ENCODE measurements at regions not wholly inside any gene's neighbourhood (a gene's known extent, or its start where the extent isn't known, plus 50 kb on each side); places are given as distances from the start of the nearest gene placed in this dataset.

DNA sequence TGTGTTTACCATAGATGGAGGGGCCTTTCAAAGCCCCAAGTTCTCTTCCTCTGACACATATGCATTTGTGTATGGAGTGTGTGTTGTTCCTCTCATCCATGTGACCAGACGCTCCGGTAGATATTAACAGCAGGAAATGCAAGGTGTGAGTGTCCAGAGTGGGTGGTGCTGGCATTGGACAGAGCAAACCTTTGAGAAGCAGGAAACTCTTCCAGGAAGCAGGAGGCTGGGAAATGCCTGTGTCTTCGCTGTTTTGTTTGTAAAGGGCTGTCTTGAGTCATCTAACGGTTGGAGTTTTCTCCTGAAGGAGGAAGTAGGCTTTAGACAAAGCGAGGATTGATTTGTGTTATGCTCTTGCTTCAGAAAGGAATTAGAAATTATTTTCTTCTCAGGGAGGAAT, 370.9 kb downstream of the PLK2 start:
- no peak for DNase-seq (ENCODE audit: low spot score)
- intact Hi-C loops (cut with DNase I), result no loop called here

GRCh38 chr5:58087905-58088304, 372.0 kb downstream of the PLK2 start:
- intact Hi-C loops (cut with DNase I), result no loop called here

GRCh38 chr5:58087123-58087522, 372.8 kb downstream of the PLK2 start:
- intact Hi-C loops (cut with DNase I), result no loop called here
- DNase-seq (ENCODE audit: low spot score), result no peak

More at GRCh38 chr5:58087905-58088304, 372.0 kb downstream of the PLK2 start:
- no peak for DNase-seq (ENCODE audit: low spot score)

- intact Hi-C loops (cut with DNase I), result no loop called here
- no peak for DNase-seq (ENCODE audit: low spot score)
These were observed 374.1 kb downstream of the PLK2 start for GRCh38 chr5:58085800-58086199.

- intact Hi-C loops (cut with DNase I), result no loop called here
- DNase-seq (ENCODE audit: low spot score), result no peak
These were observed 378.5 kb downstream of the PLK2 start for GRCh38 chr5:58081435-58081834.

DNA sequence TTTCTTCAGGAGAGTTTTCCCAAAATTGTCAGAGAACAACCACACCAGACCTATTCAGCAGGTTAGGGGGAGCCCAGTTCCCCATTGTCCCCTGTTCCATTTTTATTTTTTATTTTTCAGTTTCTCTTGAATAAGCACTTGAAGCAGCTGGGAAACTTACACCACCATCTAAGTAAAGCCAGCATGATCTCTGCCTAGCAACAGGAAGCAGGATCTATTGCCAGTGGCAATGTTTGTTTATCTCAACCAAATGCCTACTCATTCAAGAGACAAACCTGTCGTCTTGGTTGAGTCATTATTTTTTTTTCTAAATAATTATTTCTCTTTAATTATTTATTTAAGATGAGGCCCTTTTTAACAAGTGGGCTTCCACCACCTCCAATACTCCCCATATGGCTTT, 379.3 kb downstream of the PLK2 start:
- intact Hi-C loops (cut with DNase I), result no loop called here

GRCh38 chr5:58077966-58078365, 381.9 kb downstream of the PLK2 start:
- DNase-seq (ENCODE audit: low spot score), result no peak
- intact Hi-C loops (cut with DNase I), result no loop called here

More for the DNA sequence above, 379.3 kb downstream of the PLK2 start:
- no peak for DNase-seq (ENCODE audit: low spot score)

DNA sequence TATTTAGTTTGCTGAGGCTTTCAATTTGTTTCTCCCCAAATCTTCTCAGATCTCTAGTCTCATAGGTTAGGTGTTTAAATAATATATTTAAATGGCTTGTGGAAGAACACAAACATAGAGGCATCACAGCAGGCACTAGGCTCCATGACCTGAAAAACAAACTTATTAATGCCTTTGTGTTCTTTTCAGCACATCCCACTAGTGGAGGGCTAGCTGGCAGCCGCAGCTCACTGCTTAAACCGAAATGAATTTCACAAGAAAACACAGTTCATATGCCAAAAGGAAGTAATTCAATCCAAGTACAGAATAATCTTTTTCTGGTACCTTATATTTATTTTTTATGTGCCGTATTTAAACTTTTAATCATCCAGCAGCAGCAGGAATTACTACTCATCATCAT, 382.5 kb downstream of the PLK2 start:
- DNase-seq (ENCODE audit: low spot score), result no peak
- intact Hi-C loops (cut with DNase I), result no loop called here

DNA sequence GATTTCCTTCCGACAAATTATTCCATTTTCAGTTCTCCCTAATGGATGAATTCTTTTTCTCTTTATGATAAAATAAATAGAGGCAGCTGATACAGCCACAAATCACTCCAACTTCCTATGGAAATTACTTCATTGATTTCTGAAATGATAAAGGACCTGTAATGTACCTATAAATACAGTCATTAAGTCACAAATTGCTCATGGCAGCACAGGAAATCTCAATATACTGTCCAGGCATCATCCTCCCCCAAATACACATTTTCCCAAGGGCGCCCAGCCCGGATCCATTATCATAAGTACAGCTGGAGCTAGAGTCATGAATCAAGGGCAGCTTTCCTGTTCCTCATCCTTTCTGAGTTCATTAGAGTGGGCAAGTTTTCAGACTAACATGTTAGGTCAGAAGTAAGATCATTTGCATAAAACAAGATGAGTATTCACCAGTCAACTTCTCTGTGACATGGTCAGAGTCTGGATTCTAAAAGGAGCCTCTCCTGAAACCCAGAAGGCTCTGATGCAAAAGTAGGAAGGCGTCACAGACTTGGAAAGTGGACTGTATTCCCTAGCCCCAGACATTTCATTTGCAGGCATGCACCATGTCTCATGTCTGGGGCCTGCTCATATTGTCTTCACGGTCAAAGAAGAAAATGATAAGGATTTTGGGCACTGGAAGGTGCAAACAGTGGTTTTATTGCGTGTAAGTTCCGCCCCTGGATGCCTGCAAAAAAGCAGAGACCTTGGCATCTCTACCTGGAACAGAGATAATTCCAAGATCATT, 383.2 kb downstream of the PLK2 start:
- intact Hi-C loops (cut with DNase I), result no loop called here
- DNase-seq (ENCODE audit: low spot score), result no peak

DNA sequence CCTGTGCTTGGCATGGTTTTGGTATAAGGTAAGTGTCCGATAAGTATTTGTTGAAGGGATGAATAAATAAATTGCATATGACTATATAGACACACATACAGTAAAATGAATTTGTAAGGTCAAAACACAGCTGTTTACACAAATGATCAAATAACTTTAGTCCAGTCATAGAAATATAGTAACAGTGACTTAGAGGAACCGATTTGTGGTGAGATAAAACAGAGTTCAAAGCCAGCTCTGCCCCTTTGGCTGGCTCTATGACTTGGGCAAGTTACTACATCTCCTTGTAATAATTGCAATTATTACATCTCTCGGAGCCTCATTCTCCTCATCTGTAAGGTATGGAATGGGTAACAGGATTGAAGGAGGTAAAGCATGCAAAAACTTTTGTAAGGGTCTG, 384.0 kb downstream of the PLK2 start:
- intact Hi-C loops (cut with DNase I), result no loop called here
- no peak for DNase-seq (ENCODE audit: low spot score)

- DNase-seq (ENCODE audit: low spot score), result no peak
- intact Hi-C loops (cut with DNase I), result no loop called here
These were observed 385.2 kb downstream of the PLK2 start for GRCh38 chr5:58074717-58075116.

- intact Hi-C loops (cut with DNase I), result no loop called here
- DNase-seq (ENCODE audit: low spot score), result no peak
These were observed 385.7 kb downstream of the PLK2 start for GRCh38 chr5:58074222-58074621.

DNA sequence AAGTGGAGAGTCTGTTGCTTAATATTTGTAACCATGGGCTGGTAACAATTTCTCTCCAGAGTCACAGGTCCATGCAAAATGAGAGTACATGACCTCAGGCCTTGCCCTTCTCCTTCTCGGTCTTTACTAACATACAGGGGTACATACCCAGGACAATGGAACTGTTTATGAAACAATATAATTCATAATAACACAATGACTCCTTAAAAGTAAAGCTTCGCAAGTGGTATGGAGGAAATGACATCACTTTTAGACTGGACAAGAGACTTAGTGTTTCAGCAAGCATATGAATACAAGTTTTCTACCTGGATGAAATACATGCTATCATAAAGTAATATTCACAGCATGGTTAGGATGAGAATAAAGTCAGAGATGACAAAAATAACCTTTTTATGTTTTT, 386.6 kb downstream of the PLK2 start:
- intact Hi-C loops (cut with DNase I), result no loop called here
- DNase-seq (ENCODE audit: low spot score), result no peak

DNA sequence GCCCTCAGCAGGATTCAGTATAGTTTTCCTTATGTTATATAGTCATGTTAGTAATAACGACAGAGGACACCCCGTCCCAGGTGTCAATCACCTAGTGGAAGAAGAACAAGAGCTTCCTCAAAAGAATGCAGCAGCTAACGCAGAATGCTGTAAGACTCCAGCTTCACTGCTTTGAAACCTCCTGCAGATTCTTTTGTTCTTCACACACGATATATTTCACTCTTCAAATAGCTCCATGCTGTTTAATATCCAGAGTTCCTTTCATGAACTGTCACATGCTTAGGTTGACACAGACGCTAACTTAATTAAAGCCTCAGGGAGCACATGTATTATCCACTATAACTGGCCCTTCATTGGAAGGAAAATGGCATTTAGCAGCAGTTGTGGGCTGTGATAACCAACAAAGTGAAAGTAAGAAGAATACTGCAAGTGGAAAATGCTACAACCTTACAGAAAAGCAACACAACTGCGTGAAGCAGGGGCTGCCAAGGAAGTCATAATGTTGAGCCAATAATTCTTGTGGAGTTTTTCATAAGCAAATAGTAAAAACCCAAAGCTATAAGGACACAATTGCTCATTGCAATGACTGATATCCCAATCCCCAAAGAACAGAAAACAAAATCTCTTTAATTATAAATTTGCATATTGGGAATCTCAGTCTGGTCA, 387.5 kb downstream of the PLK2 start:
- intact Hi-C loops (cut with DNase I), result no loop called here
- DNase-seq (ENCODE audit: low spot score), result no peak

GRCh38 chr5:58071566-58071965, 388.3 kb downstream of the PLK2 start:
- intact Hi-C loops (cut with DNase I), result no loop called here
- no peak for DNase-seq (ENCODE audit: low spot score)

DNA sequence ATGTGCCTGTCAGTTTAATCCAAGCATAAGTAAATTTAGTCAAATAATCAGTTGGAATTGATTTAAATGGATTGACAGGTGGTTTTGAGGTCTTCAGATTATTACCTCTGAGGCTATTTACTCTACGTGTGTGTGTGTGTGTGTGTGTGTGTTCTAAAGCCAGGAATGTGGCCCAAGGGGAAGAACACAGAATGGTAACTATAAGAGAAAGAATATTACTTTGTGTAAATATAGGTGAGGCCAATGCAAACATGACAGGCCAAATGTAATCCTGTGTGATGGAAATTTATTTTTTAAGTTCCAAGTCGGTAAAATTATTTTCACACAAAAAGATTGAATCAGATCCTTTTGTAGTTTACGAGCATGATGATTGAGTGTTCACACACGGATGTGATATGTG, 390.0 kb downstream of the PLK2 start:
- intact Hi-C loops (cut with DNase I), result no loop called here

DNA sequence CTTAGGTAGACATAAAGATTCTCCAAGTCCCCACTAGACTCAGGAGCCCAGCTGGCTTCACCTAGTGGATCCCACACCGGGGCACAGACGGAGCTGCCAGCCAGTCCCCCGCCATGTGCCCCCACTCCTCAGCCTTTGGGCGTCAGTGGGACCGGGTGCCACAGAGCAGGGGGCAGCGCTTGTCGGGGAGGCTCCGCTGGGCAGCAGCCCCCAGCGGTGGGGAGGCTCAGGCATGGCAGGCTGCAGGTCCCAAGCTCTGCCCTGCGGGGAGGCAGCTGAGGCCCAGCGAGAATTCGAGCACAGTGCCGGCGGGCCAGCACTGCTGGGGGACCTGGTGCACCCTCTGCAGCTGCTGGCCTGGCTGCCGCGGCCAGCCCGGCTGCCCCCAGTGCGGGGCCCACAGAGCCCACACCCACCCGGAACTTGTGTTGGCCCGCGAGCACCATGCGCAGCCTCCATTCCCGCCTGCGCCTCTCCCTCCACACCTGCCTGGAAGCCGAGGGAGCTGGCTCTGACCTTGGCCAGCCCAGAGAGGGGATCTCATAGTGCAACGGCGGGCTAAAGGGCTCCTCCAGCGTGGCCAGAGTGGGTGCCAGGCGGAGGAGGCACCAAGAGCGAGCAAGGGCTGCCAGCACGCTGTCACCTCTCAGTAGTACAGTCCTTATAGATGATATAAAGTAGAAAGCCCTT, 390.7 kb downstream of the PLK2 start:
- intact Hi-C loops (cut with DNase I), result no loop called here

More for the DNA sequence above, 390.0 kb downstream of the PLK2 start:
- DNase-seq (ENCODE audit: low spot score), result no peak

DNA sequence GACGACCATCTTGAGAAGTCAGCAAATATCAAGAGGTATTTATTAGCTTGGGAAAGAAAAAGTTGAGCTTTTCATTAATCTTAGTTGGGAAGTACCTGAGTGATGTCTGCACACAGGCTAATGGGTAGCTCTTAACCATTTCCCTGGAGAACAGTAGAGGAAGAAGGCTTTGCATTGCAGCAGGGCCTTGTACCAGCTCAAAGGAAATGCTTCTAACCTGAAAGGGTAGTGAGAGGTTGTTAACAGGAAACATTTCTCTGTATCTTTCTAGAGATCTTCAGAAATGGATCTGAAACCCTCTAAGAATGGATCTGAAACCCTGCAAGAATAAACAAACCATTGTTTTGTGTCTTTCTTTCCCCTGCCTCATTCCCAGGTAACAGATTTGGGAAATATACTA, 393.3 kb downstream of the PLK2 start:
- intact Hi-C loops (cut with DNase I), result no loop called here
- DNase-seq (ENCODE audit: low spot score), result no peak

More for the DNA sequence above, 390.7 kb downstream of the PLK2 start:
- DNase-seq (ENCODE audit: low spot score), result no peak

- intact Hi-C loops (cut with DNase I), result no loop called here
- DNase-seq (ENCODE audit: low spot score), result no peak
These were observed 393.8 kb downstream of the PLK2 start for GRCh38 chr5:58066076-58066475.

DNA sequence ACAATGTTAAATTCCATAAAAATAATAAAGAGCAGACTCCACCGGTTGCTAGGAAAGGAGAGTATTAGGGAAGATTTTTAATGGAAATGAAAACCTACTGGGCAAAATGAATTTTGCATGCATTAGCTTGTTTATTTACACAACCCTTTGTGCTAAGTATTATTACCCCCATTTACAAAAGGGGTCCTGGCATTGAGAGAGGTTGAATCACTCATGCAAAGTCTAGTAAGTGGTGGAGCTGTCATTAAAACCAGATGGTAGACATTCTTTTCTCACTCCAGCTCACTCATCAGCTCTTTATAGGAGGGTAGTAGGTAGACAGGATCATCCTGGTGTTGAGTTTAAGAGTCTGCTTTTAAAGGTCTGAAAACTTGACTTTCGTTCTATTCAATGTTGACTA, 395.1 kb downstream of the PLK2 start:
- intact Hi-C loops (cut with DNase I), result no loop called here
- DNase-seq (ENCODE audit: low spot score), result no peak

GRCh38 chr5:58060996-58061395, 398.9 kb downstream of the PLK2 start:
- DNase-seq (ENCODE audit: low spot score), result no peak

More at GRCh38 chr5:58060996-58061395, 398.9 kb downstream of the PLK2 start:
- intact Hi-C loops (cut with DNase I), result no loop called here

Measured in posterior vena cava (tissue), 2 donors.